HCT116 (cell line): ENCODE measurements at regions not wholly inside any gene's neighbourhood (a gene's known extent, or its start where the extent isn't known, plus 50 kb on each side); places are given as distances from the start of the nearest gene placed in this dataset.

ENCODE experiments used
- EGR1 ChIP-seq: IDR thresholded peaks from 2 replicates; pipeline ENCODE4 v1.6.1; 2012; ENCODE audit warnings: low read depth
- EZH2 ChIP-seq: fragments of 200-600 bp; sonication (generic); IDR thresholded peaks from 2 replicates; pipeline ENCODE4 v1.6.1; 2017; ENCODE audit warnings: antibody characterized with exemption, mixed run types
- FOSL1 ChIP-seq: IDR thresholded peaks from 2 replicates; pipeline ENCODE4 v1.6.1; 2012; ENCODE audit warnings: low read depth
- JUND ChIP-seq: IDR thresholded peaks from 2 replicates; pipeline ENCODE4 v1.6.1; 2012
- POLR2A ChIP-seq: IDR thresholded peaks from 2 replicates; pipeline ENCODE4 v1.7.0; 2011; ENCODE audit warnings: borderline replicate concordance; ENCODE audit not compliant: insufficient read depth, insufficient read length; ENCODE audit errors: extremely low read depth
- POLR2AphosphoS5 ChIP-seq: IDR thresholded peaks from 2 replicates; pipeline ENCODE4 v1.6.1; 2011; ENCODE audit warnings: mild to moderate bottlenecking, low read depth, low read length, moderate library complexity
- YY1 ChIP-seq: IDR thresholded peaks from 2 replicates; pipeline ENCODE4 v1.6.1; 2011; ENCODE audit warnings: low read length, low read depth, moderate library complexity, mild to moderate bottlenecking; ENCODE audit not compliant: insufficient replicate concordance; ENCODE audit errors: extremely low read depth
- ZNF274 ChIP-seq: fragments of 200-500 bp; sonication (Bioruptor generic); IDR thresholded peaks from 2 replicates; pipeline ENCODE4 v1.6.1; 2014; ENCODE audit warnings: mild to moderate bottlenecking, low read depth, low read length, inconsistent platforms
- TF ChIP-seq, protein P1 (sequence below), 3 experiments: fragments of 200-600 bp in 1 of 3; sonication (generic) in 1 of 3; IDR thresholded peaks in 2 of 3; conservative IDR thresholded peaks in 1 of 3; 2 replicates each; pipeline ENCODE4 v1.5.1; 2012 to 2017; ENCODE audit warnings: low read depth in 2 of 3, low read length in 2 of 3, antibody characterized with exemption in 1 of 3, borderline replicate concordance in 1 of 3, control low read depth in 1 of 3, mild to moderate bottlenecking in 1 of 3, mixed read lengths in 1 of 3, mixed run types in 1 of 3, moderate library complexity in 1 of 3; ENCODE audit not compliant: insufficient read depth in 1 of 3
- TF ChIP-seq, protein P2 (sequence below): IDR thresholded peaks from 2 replicates; pipeline ENCODE4 v1.6.1; 2012; ENCODE audit warnings: low read depth
- TF ChIP-seq, protein P3 (sequence below): IDR thresholded peaks from 2 replicates; pipeline ENCODE4 v1.6.1; 2012

DNA sequence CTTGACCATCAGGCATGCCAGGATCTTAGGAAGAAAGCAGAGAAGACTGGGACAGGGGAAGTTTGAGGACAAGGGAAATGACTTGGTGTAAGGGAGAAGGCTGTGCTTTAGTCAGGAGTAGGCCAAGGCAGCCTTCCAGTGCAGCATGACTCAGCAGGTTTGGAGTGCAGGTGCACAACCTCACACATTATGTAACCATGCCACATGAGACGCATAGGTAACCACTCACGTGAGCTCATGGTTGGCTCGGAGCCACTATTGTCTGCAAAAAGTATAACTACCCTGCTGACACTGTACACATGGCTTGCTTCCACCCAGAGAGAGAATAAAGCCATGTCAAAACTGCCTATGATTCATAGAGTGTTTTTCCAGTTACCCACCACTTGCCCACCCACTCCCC is 715.9 kb downstream of the SMARCA1 start:
- TF ChIP-seq, protein P1, sequence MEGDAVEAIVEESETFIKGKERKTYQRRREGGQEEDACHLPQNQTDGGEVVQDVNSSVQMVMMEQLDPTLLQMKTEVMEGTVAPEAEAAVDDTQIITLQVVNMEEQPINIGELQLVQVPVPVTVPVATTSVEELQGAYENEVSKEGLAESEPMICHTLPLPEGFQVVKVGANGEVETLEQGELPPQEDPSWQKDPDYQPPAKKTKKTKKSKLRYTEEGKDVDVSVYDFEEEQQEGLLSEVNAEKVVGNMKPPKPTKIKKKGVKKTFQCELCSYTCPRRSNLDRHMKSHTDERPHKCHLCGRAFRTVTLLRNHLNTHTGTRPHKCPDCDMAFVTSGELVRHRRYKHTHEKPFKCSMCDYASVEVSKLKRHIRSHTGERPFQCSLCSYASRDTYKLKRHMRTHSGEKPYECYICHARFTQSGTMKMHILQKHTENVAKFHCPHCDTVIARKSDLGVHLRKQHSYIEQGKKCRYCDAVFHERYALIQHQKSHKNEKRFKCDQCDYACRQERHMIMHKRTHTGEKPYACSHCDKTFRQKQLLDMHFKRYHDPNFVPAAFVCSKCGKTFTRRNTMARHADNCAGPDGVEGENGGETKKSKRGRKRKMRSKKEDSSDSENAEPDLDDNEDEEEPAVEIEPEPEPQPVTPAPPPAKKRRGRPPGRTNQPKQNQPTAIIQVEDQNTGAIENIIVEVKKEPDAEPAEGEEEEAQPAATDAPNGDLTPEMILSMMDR (IDR thresholded peaks at IDR 0.05 in 2 of 3, conservative IDR thresholded peaks at IDR 0.05 in 1 of 3; ENCODE audit: borderline replicate concordance in 1 of 3, insufficient read depth in 1 of 3, low read depth in 2 of 3, low read length in 2 of 3) = no peak
- TF ChIP-seq ZNF274 = no peak
- TF ChIP-seq JUND = no peak
- no peak for TF ChIP-seq EZH2
- no peak for TF ChIP-seq YY1
- no peak for TF ChIP-seq POLR2AphosphoS5
- TF ChIP-seq FOSL1 = no peak
- no peak for TF ChIP-seq EGR1
- TF ChIP-seq, protein P2, sequence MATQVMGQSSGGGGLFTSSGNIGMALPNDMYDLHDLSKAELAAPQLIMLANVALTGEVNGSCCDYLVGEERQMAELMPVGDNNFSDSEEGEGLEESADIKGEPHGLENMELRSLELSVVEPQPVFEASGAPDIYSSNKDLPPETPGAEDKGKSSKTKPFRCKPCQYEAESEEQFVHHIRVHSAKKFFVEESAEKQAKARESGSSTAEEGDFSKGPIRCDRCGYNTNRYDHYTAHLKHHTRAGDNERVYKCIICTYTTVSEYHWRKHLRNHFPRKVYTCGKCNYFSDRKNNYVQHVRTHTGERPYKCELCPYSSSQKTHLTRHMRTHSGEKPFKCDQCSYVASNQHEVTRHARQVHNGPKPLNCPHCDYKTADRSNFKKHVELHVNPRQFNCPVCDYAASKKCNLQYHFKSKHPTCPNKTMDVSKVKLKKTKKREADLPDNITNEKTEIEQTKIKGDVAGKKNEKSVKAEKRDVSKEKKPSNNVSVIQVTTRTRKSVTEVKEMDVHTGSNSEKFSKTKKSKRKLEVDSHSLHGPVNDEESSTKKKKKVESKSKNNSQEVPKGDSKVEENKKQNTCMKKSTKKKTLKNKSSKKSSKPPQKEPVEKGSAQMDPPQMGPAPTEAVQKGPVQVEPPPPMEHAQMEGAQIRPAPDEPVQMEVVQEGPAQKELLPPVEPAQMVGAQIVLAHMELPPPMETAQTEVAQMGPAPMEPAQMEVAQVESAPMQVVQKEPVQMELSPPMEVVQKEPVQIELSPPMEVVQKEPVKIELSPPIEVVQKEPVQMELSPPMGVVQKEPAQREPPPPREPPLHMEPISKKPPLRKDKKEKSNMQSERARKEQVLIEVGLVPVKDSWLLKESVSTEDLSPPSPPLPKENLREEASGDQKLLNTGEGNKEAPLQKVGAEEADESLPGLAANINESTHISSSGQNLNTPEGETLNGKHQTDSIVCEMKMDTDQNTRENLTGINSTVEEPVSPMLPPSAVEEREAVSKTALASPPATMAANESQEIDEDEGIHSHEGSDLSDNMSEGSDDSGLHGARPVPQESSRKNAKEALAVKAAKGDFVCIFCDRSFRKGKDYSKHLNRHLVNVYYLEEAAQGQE = no peak
- TF ChIP-seq, protein P3, sequence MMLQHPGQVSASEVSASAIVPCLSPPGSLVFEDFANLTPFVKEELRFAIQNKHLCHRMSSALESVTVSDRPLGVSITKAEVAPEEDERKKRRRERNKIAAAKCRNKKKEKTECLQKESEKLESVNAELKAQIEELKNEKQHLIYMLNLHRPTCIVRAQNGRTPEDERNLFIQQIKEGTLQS = no peak
- TF ChIP-seq POLR2A = no peak
